ENCODE measurements at regions not wholly inside any gene's neighbourhood (a gene's known extent, or its start where the extent isn't known, plus 50 kb on each side); places are given as distances from the start of the nearest gene placed in this dataset.

DNA sequence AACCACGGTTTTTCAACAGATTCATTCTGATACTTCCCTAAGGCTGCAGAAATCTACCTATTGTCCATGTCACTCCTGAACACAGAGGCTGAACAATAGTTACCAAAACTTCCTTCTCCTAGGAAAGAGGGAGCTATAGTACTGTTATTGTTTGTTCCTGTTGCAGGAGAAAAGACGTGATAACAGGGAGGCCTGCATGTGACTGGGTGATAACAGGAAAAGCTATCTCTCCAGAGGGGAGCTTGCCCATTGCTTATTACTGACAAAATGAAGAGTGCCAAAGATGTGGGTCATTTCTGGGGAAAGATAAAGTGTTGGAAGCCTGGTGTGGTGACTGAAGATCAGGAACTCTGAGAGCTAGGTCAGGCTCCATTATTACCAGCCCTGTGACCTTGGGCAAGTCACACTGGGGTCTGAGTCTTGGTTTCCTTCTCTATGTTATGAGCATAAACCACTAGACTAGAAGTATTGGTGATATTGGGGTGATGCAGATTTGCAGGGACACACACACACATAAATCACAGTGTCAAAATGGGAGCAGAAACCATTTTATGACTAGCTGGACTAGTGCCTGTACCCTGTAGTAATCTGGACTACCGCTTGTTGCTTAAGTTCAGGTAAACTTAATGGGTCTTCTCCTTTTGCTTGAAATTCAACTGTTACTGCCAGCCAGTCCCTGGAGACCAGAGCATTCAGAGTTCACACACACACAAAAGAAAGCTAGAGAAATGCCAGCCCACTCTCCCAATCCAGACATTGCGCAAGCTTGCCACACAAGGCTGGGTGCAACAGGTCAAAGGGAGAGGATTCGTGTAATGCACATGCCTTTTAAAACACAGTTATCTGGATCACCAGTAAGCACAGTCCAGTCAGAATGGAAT is 136.0 kb upstream of the CNR1 start:
- peaks cover 2% of the 10 kb centered on the region for H3K4me1 ChIP-seq (ENCODE audit: insufficient read depth)
- no peaks in the 10 kb centered on the region for H3K27me3 Mint-ChIP-seq (ENCODE audit: insufficient read depth, low read depth, poor library complexity)
- no peak overlapping the region for H3K4me3 Mint-ChIP-seq
- no peaks in the 10 kb centered on the region for H3K36me3 ChIP-seq (ENCODE audit: insufficient read depth)
- H3K4me3 ChIP-seq, result no peak overlapping the region
- H3K4me1 Mint-ChIP-seq, result peaks cover 7% of the 10 kb centered on the region; the same call in 2 of the 3 replicates
- H3F3A ChIP-seq (replicated peaks; ENCODE audit: low read depth), result no peaks in the 10 kb centered on the region
- no peak for TF ChIP-seq ZNF331 (CRISPR knock-in tag; IDR thresholded peaks at IDR 0.05; ENCODE audit: low read depth)
- no peak for TF ChIP-seq ZNF462 (CRISPR knock-in tag; IDR thresholded peaks at IDR 0.05)
- no peak for TF ChIP-seq ZNF114 (CRISPR knock-in tag; IDR thresholded peaks at IDR 0.05)
- no peak for TF ChIP-seq JUNB (IDR thresholded peaks at IDR 0.05; ENCODE audit: unreplicated experiment)
- no peak for TF ChIP-seq REST (IDR thresholded peaks at IDR 0.05; ENCODE audit: unreplicated experiment)
- no peak for TF ChIP-seq CREB1 (CRISPR knock-in tag; IDR thresholded peaks at IDR 0.05; ENCODE audit: low read depth)
- TF ChIP-seq POLR2AphosphoS5 (IDR thresholded peaks at IDR 0.05; ENCODE audit: low read depth), result no peak
- TF ChIP-seq STAT1 (IDR thresholded peaks at IDR 0.05; ENCODE audit: unreplicated experiment), result no peak
- no peak for TF ChIP-seq EZH2 (IDR thresholded peaks at IDR 0.05; ENCODE audit: low read depth, unreplicated experiment)
- no peak for TF ChIP-seq ETS1 (IDR thresholded peaks at IDR 0.05)
- TF ChIP-seq NANOG (IDR thresholded peaks at IDR 0.05; ENCODE audit: borderline replicate concordance), result no peak
- TF ChIP-seq CTCF (conservative IDR thresholded peaks at IDR 0.05; ENCODE audit: low read depth in 2 of 2), result no peak
- no peak for TF ChIP-seq EZH2phosphoT487 (IDR thresholded peaks at IDR 0.05; ENCODE audit: unreplicated experiment)
- H3K27ac ChIP-seq (ENCODE audit: low read depth), result no peak overlapping the region
- H3K9me2 ChIP-seq (ENCODE audit: insufficient read depth), result peaks cover 4% of the 10 kb centered on the region
- no peak overlapping the region for H3K4me2 ChIP-seq
- H3K36me3 Mint-ChIP-seq (ENCODE audit: low read depth), result no peaks in the 10 kb centered on the region
- ATAC-seq (no peak), DNase-seq (ENCODE audit: low spot score) (no peak)
- H3K27me3 ChIP-seq (ENCODE audit: insufficient read depth), result no peaks in the 10 kb centered on the region
- no peaks in the 10 kb centered on the region for H3K79me2 ChIP-seq (replicated peaks; ENCODE audit: insufficient read depth)
- peak overlapping the region; percentile 61; the same call in 1 of the 2 replicates for H2AFZ ChIP-seq
- H3K9me3 Mint-ChIP-seq, result no peaks in the 10 kb centered on the region; the same call in 2 of the 3 replicates
- no peak overlapping the region for H3K27ac Mint-ChIP-seq
- no peaks in the 10 kb centered on the region for H4K20me1 ChIP-seq (replicated peaks; ENCODE audit: insufficient read depth)
